GM19438 (cell line): ENCODE measurements at regions not wholly inside any gene's neighbourhood (a gene's known extent, or its start where the extent isn't known, plus 50 kb on each side); places are given as distances from the start of the nearest gene placed in this dataset.

Source experiments
- ATAC-seq: cut with Tn5 transposase; IDR thresholded peaks from one replicate; pipeline ENCODE4 v1.9.1; 2021; ENCODE audit warnings: low read depth; ENCODE audit not compliant: unreplicated experiment

- ATAC-seq, result no peak
Measured at GRCh38 chr10:29011516-29011915, 277.4 kb upstream of the LYZL1 start.

- no peak for ATAC-seq
Measured at GRCh38 chr10:29012926-29013554, 275.8 kb upstream of the LYZL1 start.

GRCh38 chr10:29021591-29021990 is 267.3 kb upstream of the LYZL1 start:
- no peak for ATAC-seq

- ATAC-seq, result no peak
Measured at GRCh38 chr10:29022513-29022912, 266.4 kb upstream of the LYZL1 start.

GRCh38 chr10:29023678-29024077 is 265.2 kb upstream of the LYZL1 start:
- ATAC-seq, result no peak

GRCh38 chr10:29026065-29026797 is 262.6 kb upstream of the LYZL1 start:
- no peak for ATAC-seq

- ATAC-seq, result no peak
Measured at GRCh38 chr10:29026802-29027580, 261.9 kb upstream of the LYZL1 start.

GRCh38 chr10:29028486-29028885 is 260.4 kb upstream of the LYZL1 start:
- ATAC-seq, result no peak

- ATAC-seq, result no peak
Measured at GRCh38 chr10:29030900-29031299, 258.0 kb upstream of the LYZL1 start.

- ATAC-seq, result no peak
Measured at GRCh38 chr10:29032169-29032568, 256.7 kb upstream of the LYZL1 start.

- peak; percentile 69 for ATAC-seq
Measured at GRCh38 chr10:29033311-29033940, 255.4 kb upstream of the LYZL1 start.

- ATAC-seq, result no peak
Measured at GRCh38 chr10:29034592-29034991, 254.3 kb upstream of the LYZL1 start.

GRCh38 chr10:29035721-29036120 is 253.1 kb upstream of the LYZL1 start:
- no peak for ATAC-seq

GRCh38 chr10:29037348-29038113 is 251.3 kb upstream of the LYZL1 start:
- no peak for ATAC-seq

- no peak for ATAC-seq
Measured at GRCh38 chr10:29039091-29039490, 249.8 kb upstream of the LYZL1 start.

- no peak for ATAC-seq
Measured at GRCh38 chr10:29039677-29040189, 249.1 kb upstream of the LYZL1 start.

GRCh38 chr10:29041616-29042015 is 247.3 kb upstream of the LYZL1 start:
- no peak for ATAC-seq

- ATAC-seq, result no peak
Measured at GRCh38 chr10:29048506-29048905, 240.4 kb upstream of the LYZL1 start.

GRCh38 chr10:29050081-29050480 is 238.8 kb upstream of the LYZL1 start:
- ATAC-seq, result peak; percentile 69

- ATAC-seq, result no peak
Measured at GRCh38 chr10:29055101-29055500, 233.8 kb upstream of the LYZL1 start.
